Gastroesophageal sphincter (tissue), 3 donors: ENCODE measurements at regions not wholly inside any gene's neighbourhood (a gene's known extent, or its start where the extent isn't known, plus 50 kb on each side); places are given as distances from the start of the nearest gene placed in this dataset.

Source experiments
- CTCF ChIP-seq, 4 experiments: fragments of 200-600 bp in 2 of 4; fragments of 450-650 bp in 2 of 4; sonication (generic) in 1 of 4; IDR thresholded peaks; one replicate each; pipeline ENCODE4 v1.5.1; 2017 to 2019; ENCODE audit warnings: antibody characterized with exemption in 4 of 4, mild to moderate bottlenecking in 2 of 4, moderate library complexity in 2 of 4
- POLR2A ChIP-seq, 2 donors: fragments of 450-650 bp; IDR thresholded peaks; one replicate each; pipeline ENCODE4 v1.6.1; 2017; ENCODE audit warnings: antibody characterized with exemption in 2 of 2, mild to moderate bottlenecking in 2 of 2, moderate library complexity in 1 of 2

- TF ChIP-seq CTCF (IDR thresholded peaks at IDR 0.05) (no peak), POLR2A (IDR thresholded peaks at IDR 0.05) (no peak)
These were observed 73.2 kb upstream of the TENM3 start for GRCh38 chr4:182169987-182170386.
